Activated CD4-positive, alpha-beta T cell treated with anti-CD3 and anti-CD28 coated beads, Interleukin-2, Interleukin-4, amounts not matched to agents 100 ng/mL and 50 ng/mL, durations not matched to agents 16 hours and 8 hours (primary cell): ENCODE measurements at regions not wholly inside any gene's neighbourhood (a gene's known extent, or its start where the extent isn't known, plus 50 kb on each side); places are given as distances from the start of the nearest gene placed in this dataset.

Experiments used
- DNase-seq: peaks from one replicate; pipeline ENCODE4 v3.0.0-alpha.2; 2020; ENCODE audit warnings: low spot score

- DNase-seq = no peak
Observed at GRCh38 chr1:237999426-238000052, 108.8 kb upstream of the ZP4 start.

GRCh38 chr1:237998581-237998980 lies 107.9 kb upstream of the ZP4 start:
- no peak for DNase-seq

- DNase-seq = no peak
Observed at GRCh38 chr1:237983496-237983895, 92.8 kb upstream of the ZP4 start.

GRCh38 chr1:237981223-237981622 lies 90.5 kb upstream of the ZP4 start:
- no peak for DNase-seq

- DNase-seq = no peak
Observed at GRCh38 chr1:237976331-237976730, 85.6 kb upstream of the ZP4 start.

GRCh38 chr1:237975903-237976302 lies 85.2 kb upstream of the ZP4 start:
- no peak for DNase-seq

- DNase-seq = no peak
Observed at GRCh38 chr1:237975376-237975775, 84.7 kb upstream of the ZP4 start.

GRCh38 chr1:237972186-237972585 lies 81.5 kb upstream of the ZP4 start:
- DNase-seq = no peak

GRCh38 chr1:237962985-237963384 lies 72.3 kb upstream of the ZP4 start:
- DNase-seq = no peak

- DNase-seq = no peak
Observed at GRCh38 chr1:237961754-237962153, 71.0 kb upstream of the ZP4 start.

- DNase-seq = no peak
Observed at GRCh38 chr1:237959838-237960237, 69.1 kb upstream of the ZP4 start.

- no peak for DNase-seq
Observed at GRCh38 chr1:237953238-237953637, 62.5 kb upstream of the ZP4 start.
